ENCODE measurements at regions not wholly inside any gene's neighbourhood (a gene's known extent, or its start where the extent isn't known, plus 50 kb on each side); places are given as distances from the start of the nearest gene placed in this dataset.
"Not testable (repeated sequence)": the region's sequence is repeated elsewhere in the genome, so short reads cannot be mapped to it uniquely, and the experiment has no call there.

DNA sequence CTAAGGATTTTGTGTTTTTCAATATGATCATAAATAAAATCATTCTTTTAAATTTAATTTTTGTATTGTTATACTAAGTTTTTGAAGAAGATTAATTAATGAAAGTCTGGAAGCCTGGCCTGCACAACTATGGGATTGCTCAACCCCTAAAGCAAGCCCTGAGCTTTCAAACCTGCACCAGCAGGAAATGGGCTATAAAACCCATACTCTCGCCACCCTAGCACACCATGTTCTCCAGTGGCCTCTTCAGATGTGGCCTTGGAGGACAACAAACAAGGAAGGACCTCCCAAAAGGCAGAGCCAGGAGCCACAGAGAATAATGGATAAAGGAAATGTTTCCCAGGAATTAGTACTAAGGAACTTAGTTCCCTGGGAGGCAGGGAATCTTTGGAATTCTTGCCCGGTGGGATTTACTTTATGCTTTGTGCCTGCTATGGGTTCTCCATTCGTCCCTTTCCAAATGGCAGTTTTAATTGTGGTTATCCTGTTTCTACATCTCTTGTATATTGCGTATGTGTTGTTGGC, 212.5 kb downstream of the ZFP36L2 start:
- DNase-seq = no peak

DNA sequence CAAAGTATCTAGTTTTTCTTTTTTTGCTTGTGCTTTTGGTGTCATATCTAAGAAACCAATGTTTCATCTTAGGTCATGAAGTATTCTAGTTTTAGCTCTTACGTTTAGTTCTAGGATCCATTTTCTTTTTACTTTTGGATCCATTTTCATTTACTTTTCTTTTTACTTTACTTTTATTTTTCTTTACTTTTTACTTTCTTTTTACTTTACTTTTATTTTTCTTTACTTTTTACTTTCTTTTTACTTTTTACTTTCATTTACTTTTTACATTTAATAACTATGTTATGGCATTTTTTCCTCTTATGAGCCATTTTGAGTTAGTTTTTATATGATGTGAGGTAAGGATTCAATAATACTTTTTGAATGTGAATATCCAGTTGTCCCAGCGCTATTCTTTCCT, 213.4 kb downstream of the ZFP36L2 start:
- DNase-seq = no peak

DNA sequence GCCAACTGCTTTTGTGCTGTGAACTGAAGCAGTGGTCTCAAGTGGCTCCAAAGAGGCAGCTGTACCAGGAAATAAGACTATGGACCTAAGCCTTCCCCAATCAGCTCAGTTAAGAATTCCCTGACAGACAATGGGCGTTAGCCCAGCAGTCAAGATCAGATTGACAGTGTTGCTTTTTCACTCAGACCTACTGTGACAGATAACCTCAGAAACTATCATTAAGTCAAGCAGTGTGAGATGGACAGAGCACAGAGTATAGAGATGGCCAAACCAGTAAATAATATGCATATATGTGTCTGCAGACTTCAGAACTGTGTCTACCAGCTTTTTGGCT, 215.3 kb downstream of the ZFP36L2 start:
- DNase-seq = no peak

DNA sequence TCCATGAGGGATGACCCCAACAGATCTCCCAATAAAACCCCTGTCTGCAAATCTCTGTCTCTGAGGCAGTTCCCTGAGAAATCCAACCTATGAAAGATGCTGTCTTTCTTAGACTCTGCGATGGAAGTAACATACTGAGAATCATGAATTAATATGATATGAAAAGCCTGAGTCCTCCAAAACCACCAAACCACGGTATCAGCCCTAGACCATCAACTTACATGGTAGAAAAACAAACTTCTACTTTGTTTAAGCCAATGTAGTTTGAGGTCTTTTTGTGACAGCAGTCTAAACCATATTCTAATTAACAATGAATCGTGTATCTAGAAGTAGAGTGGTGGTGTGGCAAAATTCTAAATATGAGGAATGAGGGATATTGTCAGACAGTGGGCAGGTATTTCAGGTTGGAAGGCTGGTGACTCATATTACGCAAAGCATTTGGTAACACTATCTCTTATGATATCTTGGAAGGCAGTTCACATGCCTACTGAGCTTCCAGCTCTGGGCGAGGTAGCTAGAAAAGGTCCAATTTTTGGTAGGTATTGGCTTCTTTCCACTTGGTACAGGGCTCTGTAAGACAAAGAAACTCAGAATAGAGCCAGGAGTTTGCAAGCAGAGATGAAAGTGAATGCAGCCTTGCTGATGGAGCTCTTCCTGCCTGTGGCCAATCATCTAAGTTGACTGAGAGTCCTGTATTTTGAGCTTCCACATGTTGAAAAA, 215.8 kb downstream of the ZFP36L2 start:
- peak; percentile 48 for DNase-seq

DNA sequence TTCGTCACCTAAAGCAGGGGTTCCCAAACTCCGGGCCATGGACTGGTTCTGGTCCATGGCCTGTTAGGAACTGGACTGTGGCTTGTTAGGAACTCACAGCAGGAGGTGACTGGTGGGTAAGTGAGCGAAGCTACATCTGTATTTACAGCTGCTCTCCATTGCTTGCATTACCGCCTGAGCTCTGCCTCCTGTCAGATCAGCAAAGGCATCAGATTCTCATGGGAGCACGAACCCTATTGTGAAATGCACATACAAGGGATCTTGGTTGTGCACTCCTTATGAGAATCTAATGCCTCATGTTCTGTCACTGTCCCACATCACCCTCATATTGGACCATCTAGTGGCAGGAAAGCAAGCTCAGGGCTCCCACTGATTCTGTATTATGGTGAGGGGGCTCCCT, 217.0 kb downstream of the ZFP36L2 start:
- DNase-seq = no peak

DNA sequence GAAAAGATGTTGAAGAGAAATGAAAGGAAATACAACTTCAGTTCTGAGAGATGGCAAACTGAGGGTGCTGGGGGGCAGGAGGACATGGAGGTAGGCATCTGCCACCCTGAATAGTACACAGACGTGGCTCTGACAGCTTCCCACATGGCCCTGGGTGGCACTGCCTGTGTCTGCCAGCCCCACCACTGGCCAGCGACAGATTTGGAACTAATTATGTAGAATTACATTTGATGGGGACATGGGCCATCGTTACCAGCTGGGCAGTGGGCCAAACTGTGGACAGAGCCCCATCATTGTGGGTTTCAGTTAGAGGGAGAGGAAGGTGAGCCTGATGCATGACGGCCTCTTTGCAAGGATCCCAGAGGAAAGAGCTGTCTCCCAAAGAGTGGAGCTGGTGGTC, 216.0 kb upstream of the HAAO start:
- no peak for DNase-seq

DNA sequence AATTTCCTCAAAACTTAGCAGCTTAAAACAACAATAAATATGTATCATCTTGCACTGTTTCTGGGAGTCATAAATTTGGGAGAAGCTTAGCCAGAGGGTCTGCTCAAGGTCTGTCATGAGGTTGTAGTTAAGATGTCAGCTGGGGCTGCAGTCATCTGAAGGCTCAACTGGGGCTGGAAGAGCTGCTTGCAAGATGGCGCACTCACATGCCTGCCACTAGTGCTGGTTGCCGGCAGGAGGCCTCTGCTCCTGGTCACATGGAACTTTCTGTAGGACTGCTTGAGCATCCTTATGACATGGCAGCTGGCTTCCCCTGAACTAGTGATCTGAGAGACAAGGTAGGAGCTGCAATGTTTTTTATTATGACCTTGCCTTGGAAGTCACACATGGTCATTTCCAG, 215.5 kb upstream of the HAAO start:
- no peak for DNase-seq

DNA sequence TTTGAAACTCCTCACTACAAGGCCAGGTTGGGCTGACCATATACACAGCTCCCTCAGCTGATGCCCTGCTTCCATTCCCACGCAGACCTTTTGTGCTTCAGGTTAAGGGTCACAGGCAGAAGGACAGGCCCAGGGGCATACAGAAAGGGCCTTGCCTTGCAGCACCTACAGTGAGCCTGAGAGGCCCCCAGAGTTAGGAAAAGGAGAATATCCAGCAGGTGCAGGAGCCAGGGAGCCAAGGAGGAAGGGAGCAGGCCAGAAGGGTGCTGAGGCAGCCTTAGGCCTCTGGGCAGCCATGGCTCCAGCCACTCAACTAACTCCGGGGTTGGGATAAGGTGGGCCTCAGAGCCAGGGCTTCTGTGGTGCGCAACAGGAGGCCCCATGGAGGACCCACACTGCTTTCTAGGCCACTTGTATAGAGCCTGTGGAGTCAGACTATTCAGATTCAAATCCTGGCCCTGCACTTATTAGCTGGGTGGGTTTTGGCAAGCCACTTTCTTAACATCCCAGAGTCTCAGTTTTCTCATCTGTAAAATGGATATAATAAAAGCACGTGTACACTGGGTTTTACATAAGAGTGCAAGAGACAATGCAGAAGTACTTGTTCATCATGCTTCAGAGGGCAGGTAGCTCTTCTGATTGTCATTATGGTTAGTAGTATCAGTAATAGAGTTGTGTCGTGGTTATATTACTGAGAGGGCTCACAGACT, 214.6 kb upstream of the HAAO start:
- no peak for DNase-seq

DNA sequence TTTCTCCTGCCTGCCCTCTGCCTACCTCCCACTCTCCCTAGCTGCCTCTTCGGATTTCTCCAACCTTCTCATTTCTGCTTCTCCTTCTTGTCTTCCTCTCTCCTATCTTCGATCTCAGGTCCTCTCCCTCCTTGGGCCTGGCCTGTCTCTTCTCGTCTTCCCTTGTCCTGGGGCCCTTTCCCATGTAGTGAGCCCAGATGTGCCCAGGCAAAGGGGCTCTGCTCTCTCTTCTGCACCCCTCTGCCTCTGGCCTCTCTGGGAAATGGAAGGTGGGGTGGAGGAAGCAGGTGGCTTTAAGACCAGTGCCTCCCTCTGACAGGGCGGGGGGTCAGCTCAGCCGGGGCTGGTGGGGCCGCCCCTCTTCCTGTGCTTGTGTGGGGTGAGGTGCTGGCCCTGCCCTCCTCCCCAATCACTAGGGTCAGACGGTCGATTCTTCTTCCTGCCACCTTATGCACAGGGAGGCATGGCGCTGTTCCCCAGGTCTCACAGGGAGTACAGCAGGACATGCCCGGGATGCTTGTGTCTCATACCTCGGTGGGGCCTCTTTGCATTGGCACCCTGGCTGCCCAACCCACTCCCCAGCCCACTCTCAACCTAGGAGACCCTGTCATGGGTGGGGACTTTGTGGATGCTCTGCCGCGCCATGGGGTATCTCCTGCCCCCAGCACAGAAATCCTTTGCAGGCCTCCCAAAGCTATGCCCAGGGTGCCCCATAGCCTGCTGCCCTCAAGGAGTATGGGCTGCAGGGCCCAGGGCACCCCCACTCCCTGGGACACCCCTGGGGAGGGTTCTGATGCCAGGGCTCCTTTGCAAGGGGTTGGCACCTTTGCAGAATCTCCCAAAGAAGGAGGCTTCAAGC, 213.8 kb upstream of the HAAO start:
- no peak for DNase-seq

DNA sequence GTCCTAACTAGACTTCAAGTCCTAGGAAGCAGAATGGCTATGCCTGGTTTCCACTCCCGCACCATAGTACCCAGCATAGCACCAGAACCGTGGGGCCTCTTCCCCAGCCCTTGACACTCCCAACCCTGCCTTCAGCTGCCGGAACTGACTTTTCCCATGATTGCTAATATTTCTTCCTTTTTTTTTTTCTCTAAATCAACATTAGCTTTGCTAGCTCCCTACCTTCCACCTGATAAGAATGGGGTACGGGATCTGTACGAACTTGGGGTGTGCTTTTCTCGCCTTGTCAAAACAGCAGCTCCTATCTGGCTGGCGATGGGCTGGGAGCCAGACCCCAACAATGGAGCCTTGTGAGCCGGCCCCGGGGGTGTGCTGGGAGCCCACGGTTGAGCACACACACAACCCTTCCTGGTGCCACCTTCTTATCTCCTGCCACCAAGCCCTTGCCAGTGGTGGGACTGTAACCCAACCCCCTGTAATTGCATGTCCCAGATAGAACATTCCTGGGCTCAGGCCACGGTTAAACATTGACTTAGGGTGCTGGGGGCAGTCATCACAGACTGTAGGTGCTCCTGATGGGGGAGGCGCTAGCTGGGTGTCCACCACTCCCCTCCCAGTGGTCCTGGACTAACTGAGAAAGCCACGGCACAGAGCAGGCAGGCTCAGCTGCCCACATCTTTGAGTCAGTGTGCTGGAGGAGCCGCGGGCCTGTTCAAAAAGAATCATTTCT, 213.0 kb upstream of the HAAO start:
- no peak for DNase-seq

DNA sequence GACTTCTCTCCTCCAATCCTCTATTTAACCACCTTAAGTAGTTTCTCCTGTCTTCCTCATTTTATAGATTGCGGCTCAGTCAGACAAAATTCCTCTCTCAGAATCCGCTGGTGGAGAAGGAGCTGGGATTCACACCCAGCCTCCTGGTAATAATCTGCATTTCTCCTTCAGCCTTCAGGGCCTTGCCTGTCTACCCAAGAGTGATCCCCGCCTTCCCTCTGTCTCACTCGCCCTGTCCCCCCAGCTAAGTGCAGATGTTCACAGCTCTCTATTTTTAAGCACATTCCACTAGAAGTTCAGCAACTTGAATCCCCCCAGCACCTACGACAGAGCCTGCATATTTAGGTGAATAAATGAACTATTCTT, 212.5 kb upstream of the HAAO start:
- no peak for DNase-seq

DNA sequence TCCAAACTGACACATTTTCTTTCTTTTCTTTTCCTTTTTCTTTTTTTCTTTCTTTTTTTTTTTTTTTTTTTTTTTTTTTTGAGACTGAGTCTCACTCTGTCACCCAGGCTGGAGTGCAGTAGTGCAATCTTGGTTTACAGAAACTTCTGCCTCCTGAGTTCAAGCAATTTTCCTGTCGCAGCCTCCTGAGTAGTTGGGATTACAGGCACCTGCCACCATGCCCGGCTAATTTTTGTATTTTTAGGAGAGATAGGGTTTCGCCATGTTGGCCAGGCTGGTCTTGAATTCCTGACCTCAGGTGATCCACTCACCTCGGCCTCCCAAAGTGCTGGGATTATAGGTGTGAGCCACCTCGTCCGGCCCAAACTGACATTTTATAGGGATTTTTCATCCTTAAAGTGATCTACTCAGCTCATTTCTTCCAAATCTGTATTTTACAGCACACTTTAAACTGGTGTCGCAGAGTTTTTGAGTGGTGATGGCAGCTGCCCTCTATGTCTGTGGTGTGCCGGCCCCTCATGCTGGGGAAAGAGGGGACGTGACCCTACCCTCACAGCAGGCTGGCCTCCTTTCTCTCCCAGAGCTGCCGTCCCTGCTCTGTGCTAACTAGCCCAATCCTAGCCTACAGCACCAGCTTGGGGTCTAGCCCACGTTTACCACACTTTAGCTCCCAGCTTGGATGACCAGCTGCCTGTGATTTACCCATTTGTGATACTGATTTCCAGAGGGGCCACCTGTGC, 211.9 kb upstream of the HAAO start:
- DNase-seq = not testable (repeated sequence)

DNA sequence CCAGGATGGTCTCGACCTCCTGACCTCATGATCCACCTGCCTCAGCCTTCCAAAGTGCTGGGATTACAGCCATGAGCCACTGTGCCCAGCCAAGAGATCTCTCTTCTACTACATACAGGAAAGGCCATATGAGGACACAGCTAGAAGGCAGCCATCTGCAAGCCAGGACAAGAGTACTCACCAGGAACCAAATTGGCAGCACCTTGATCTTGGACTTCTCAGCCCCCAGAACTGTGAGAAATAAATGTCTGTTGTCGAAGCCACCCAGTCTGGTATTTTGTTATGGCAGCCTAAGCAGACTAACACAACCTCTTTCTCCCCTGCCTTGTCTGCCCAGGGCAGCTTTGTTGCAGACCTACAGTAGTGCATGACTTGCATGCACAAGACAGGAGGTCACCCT, 211.3 kb upstream of the HAAO start:
- DNase-seq = no peak

DNA sequence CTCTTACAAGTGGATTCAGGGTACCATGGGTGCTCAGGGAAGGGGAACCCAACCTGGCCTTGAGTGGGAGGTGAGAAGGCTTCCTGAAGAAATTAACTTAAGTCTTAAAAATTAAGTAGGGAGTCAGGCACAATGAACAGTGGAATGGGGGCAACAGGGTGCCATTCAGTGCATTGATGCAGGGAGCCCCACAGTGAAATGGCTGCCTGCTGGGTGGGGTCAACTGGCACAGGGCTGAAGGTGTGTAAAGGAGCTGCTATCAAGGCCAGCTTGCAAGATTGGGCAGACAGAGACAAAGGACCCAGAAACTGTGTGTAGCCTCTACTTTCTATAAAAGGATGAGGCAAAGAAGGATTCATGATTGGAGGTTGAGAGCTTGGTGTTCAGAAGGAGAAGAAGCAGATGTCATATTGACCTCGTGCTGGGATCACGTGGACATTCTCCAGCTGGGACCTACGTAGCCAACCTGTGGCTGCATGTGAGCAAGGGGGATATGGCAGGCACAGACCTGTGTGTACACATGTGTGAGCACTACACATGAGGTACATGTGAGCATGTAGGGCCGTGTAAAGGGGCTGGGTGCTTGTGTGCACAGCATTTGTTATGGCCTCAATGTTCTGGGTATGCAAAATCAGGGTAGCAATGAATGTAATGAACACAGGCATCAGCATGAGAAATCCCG, 209.5 kb upstream of the HAAO start:
- DNase-seq = no peak

DNA sequence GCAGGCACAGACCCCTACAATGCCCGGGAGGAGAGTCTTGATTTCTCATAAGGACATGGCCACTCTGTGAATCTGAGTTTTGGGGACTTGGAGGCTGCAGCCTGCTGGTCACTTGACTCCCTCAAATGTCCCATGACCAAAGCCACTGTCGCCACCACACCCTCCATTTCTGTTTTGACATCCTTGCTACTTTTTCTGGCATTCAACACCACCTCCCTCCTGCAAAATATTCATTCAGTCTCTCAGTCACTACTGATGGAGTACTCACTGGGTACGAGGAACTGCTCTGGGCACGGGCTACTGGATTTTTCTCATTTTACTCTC, 208.6 kb upstream of the HAAO start:
- no peak for DNase-seq

DNA sequence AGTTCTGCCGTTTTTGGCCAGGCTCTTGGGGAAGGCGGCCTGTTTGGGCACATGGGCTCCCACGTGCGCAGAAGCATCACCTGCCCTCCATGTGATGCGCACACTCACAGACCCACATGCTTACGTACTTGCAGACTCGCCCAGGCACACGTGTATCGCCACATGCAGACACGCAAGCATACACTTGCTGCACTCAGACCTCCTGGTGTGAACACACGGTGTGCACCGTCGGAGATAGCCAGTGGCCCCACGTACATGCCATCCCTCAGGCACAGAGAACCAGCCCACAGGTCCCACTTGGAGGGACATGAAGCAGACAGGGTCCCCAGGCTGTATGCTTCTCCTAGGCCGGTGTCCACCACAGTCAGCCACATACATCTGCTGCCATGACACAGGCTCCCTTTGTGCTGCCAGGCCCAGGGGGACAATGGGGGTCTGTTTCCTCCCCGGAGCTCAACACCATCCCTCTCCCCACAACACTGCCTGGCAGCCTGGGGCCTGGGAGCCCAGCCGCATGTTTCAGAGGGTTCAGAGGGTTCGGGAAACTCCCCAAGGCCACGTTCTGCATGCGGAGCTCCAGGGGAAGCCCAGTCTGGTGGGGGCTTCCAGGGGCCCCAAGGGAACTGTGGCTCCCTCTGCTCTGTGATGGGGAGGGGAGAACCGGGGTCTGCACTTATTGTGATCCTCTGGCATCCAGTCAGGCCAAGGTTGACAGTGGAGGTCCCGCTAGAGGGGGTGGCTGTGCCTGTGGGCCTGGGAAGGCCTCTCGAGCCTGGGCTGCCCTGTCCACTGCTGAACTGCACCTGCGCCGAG, 208.1 kb upstream of the HAAO start:
- peak; percentile 52 for DNase-seq

DNA sequence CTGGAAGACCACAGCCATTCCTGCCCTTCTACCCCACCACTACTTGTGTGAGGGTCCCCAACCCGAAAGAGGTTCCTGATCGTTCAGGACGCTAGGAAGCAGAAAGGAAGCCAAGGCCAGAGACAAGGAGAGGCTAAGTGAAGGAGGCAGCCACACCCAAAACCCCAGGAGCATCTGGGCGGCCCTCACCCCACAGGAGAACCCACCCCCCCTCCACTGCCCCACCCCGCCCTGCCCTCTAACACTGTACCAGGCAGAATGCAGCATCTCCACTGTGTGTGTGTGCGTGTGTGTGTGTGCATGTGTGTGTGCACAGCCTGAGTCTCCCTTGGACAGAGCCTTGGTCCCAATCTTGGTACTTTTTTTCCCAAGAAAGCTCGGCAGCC, 207.5 kb upstream of the HAAO start:
- DNase-seq = no peak

DNA sequence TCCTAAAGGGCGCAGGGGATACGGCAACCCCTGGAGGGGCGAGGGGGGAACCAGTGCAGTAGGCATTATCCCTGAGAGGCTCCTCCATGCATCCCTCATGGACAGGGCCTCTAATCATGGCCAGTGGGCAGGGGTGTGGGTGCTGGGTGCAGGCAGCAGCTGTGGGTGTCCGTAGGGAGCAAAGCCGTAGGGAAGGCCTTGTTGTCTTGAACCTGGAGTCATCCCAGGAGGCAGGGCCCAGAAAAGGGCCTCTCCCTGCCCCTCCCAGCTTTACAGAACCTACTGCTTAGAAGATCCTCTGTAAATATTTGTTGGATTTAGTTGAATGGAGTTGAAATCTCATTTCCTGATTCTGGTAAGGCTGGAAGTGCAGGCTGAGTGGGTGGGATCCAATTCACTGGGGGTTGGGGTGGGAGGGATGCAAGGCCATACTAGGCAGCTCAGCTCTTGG, 207.0 kb upstream of the HAAO start:
- DNase-seq = peak; percentile 42

DNA sequence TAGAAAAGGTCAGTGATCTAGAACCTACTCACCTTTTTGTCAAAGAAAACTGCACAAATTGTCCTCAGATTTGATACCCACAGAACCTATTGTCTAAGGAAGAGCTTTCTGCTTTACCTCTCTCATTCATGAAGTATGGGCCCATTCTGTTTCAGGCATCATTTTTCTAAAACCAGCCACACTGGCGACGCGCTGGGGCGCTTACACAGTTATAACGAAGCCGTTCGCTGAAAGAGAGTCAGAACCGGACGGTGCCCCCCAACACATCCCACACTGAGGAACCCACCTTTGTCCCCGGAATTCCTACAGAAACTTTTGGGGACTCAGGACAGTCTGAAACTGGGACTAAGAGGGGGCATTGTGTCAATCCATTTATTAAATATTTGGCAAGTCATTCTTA, 206.3 kb upstream of the HAAO start:
- no peak for DNase-seq

DNA sequence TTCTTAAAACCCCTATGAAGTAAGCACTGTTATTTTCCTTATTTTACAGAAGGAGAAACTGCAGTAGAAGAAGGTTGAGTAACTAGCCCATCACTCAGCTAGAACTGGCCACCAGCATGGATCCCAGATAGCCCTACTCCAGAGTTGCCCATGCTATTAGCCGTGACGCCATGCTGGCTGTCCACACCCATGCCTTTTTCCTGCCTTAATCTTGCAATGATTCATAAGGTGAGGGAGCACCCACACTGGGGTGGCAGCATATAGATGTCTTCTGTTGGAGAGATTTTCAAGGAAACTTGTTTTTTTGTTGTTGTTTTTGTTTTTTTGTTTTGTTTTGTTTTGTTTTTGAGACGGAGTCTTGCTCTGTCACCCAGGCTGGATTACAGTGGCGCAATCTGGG, 204.1 kb upstream of the HAAO start:
- DNase-seq = no peak

All from tongue (tissue), 1 donor.